HEK293 (cell line): ENCODE measurements at regions not wholly inside any gene's neighbourhood (a gene's known extent, or its start where the extent isn't known, plus 50 kb on each side); places are given as distances from the start of the nearest gene placed in this dataset.

ENCODE experiments used
- CTCF ChIA-PET: fragments of 350-600 bp; formaldehyde crosslinking; extraction: SDS; loops from one replicate; lab custom pipeline; 2021; ENCODE audit warnings: antibody characterized with exemption; lab: Yijun Ruan, JAX
- POLR2A ChIA-PET: fragments of 300-600 bp; formaldehyde crosslinking; extraction: SDS; loops from one replicate; lab custom pipeline; 2020; ENCODE audit warnings: antibody characterized with exemption, inconsistent platforms; lab: Yijun Ruan, JAX
- H3K27ac ChIP-seq: fragments of 200-500 bp; sonication (Bioruptor generic); 2 replicates; pipeline ENCODE4 v1.5.1; 2014; ENCODE audit warnings: low read depth, low read length, control low read depth, inconsistent platforms; ENCODE audit errors: extremely low read depth
- H3K36me3 ChIP-seq, 2 experiments: fragments of 200-500 bp in 1 of 2; sonication (Bioruptor generic) in 1 of 2; 1 replicate in 1 of 2; 2 replicates in 1 of 2; pipeline ENCODE4 v1.5.1; 2014 to 2017; ENCODE audit warnings: inconsistent platforms in 2 of 2, low read length in 2 of 2; ENCODE audit not compliant: control insufficient read depth in 2 of 2, insufficient read depth in 1 of 2
- H3K4me1 ChIP-seq: fragments of 200-500 bp; sonication (Bioruptor generic); 2 replicates; pipeline ENCODE4 v1.5.1; 2014; ENCODE audit warnings: mild to moderate bottlenecking, low read length, inconsistent platforms; ENCODE audit not compliant: control insufficient read depth, insufficient read depth
- H3K4me3 ChIP-seq: 2 replicates; pipeline ENCODE4 v1.5.1; 2011; ENCODE audit warnings: low read depth, mild to moderate bottlenecking, control low read depth, low read length, moderate library complexity
- H3K9me3 ChIP-seq: fragments of 200-500 bp; sonication (Bioruptor generic); 2 replicates; pipeline ENCODE4 v1.5.1; 2014; ENCODE audit warnings: low read depth, low read length, inconsistent platforms; ENCODE audit not compliant: control insufficient read depth, insufficient read depth
- FEZF1 ChIP-seq: fragments of 450-650 bp; formaldehyde crosslinking; IDR thresholded peaks from 2 replicates; pipeline ENCODE4 v1.5.1; 2016; ENCODE audit warnings: missing biosample characterization, missing genetic modification characterization
- GFI1B ChIP-seq: fragments of 450-650 bp; formaldehyde crosslinking; IDR thresholded peaks from 2 replicates; pipeline ENCODE4 v1.5.1; 2016; ENCODE audit warnings: missing biosample characterization, missing genetic modification characterization
- MEIS1 ChIP-seq: sonication (generic); formaldehyde crosslinking; IDR thresholded peaks from 2 replicates; pipeline ENCODE4 v1.8.1; 2022; ENCODE audit warnings: missing genetic modification reagents, mild to moderate bottlenecking, borderline replicate concordance
- REPIN1 ChIP-seq: fragments of 450-650 bp; formaldehyde crosslinking; IDR thresholded peaks from 2 replicates; pipeline ENCODE4 v1.5.1; 2017; ENCODE audit warnings: missing biosample characterization, missing genetic modification characterization, low read depth
- ZBTB48 ChIP-seq: fragments of 450-650 bp; formaldehyde crosslinking; IDR thresholded peaks from 2 replicates; pipeline ENCODE4 v1.5.1; 2016; ENCODE audit warnings: missing biosample characterization, missing genetic modification characterization
- ZBTB8A ChIP-seq: fragments of 450-650 bp; formaldehyde crosslinking; IDR thresholded peaks from 2 replicates; pipeline ENCODE4 v1.5.1; 2016; ENCODE audit warnings: missing biosample characterization, missing genetic modification characterization
- ZEB2 ChIP-seq: fragments of 450-650 bp; formaldehyde crosslinking; IDR thresholded peaks from 2 replicates; pipeline ENCODE4 v1.5.1; 2016; ENCODE audit warnings: missing biosample characterization, missing genetic modification characterization
- ZFHX2 ChIP-seq: fragments of 450-650 bp; formaldehyde crosslinking; conservative IDR thresholded peaks from 2 replicates; pipeline ENCODE4 v1.5.1; 2016; ENCODE audit warnings: missing biosample characterization, missing genetic modification characterization
- ZNF211 ChIP-seq: fragments of 450-650 bp; formaldehyde crosslinking; IDR thresholded peaks from 2 replicates; pipeline ENCODE4 v1.5.1; 2016; ENCODE audit warnings: low read depth, missing biosample characterization, missing genetic modification characterization
- ZNF221 ChIP-seq: fragments of 450-650 bp; formaldehyde crosslinking; IDR thresholded peaks from 2 replicates; pipeline ENCODE4 v1.5.1; 2017; ENCODE audit warnings: missing biosample characterization, missing genetic modification characterization, borderline replicate concordance
- ZNF266 ChIP-seq: fragments of 450-650 bp; formaldehyde crosslinking; IDR thresholded peaks from 2 replicates; pipeline ENCODE4 v1.5.1; 2016; ENCODE audit warnings: missing biosample characterization, missing genetic modification characterization, low read depth
- ZNF341 ChIP-seq: fragments of 450-650 bp; formaldehyde crosslinking; IDR thresholded peaks from 2 replicates; pipeline ENCODE4; 2016; ENCODE audit warnings: low read depth, missing biosample characterization, missing genetic modification characterization
- ZNF670 ChIP-seq: fragments of 450-650 bp; formaldehyde crosslinking; IDR thresholded peaks from 2 replicates; pipeline ENCODE4 v1.5.1; 2016; ENCODE audit warnings: missing biosample characterization, missing genetic modification characterization, low read depth
- TF ChIP-seq, protein P1 (sequence below): fragments of 450-650 bp; formaldehyde crosslinking; IDR thresholded peaks from 2 replicates; pipeline ENCODE4 v1.5.1; 2016; ENCODE audit warnings: missing biosample characterization, missing genetic modification characterization
- TF ChIP-seq, protein P2 (sequence below): fragments of 450-650 bp; formaldehyde crosslinking; IDR thresholded peaks from 2 replicates; pipeline ENCODE4 v1.5.1; 2016; ENCODE audit warnings: missing biosample characterization, missing genetic modification characterization
- TF ChIP-seq, protein P3 (sequence below): fragments of 450-650 bp; formaldehyde crosslinking; IDR thresholded peaks from 2 replicates; pipeline ENCODE4 v1.5.1; 2016; ENCODE audit warnings: missing biosample characterization, missing genetic modification characterization, low read depth
- TF ChIP-seq, protein P4 (sequence below): fragments of 450-650 bp; formaldehyde crosslinking; IDR thresholded peaks from 2 replicates; pipeline ENCODE4 v1.5.1; 2017; ENCODE audit warnings: missing biosample characterization, missing genetic modification characterization
- TF ChIP-seq, protein P5 (sequence below): IDR thresholded peaks from 2 replicates; pipeline ENCODE4 v1.6.1; 2011; ENCODE audit warnings: mild to moderate bottlenecking, low read depth, low read length, borderline replicate concordance
- TF ChIP-seq, protein P6 (sequence below): fragments of 450-650 bp; formaldehyde crosslinking; IDR thresholded peaks from 2 replicates; pipeline ENCODE4 v1.5.1; 2016; ENCODE audit warnings: missing biosample characterization, missing genetic modification characterization
- TF ChIP-seq, protein P7 (sequence below): fragments of 450-650 bp; IDR thresholded peaks from 2 replicates; pipeline ENCODE4 v1.5.1; 2018; ENCODE audit warnings: missing biosample characterization, mild to moderate bottlenecking, missing genetic modification characterization
- TF ChIP-seq, protein P8 (sequence below): fragments of 450-650 bp; formaldehyde crosslinking; IDR thresholded peaks from 2 replicates; pipeline ENCODE4 v1.5.1; 2016; ENCODE audit warnings: missing biosample characterization, missing genetic modification characterization

DNA sequence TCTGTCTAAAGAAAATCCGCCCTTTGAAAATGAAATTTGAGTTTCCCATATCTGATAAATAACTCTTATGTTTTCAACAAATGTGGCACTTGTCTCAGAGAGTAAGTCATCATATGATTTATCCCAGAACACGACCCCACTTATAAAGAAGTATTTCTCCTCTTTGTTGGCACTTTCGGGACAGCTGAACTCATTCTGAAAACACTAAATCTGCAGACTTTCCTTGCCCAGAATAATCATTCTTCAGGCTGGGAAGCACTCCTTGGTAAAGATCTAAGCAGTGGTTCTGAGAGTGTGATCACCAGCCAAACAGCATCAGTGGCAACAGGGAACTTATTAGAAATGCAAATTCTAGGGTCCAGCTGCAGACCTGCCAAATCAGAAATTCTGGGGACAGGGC, 532.2 kb upstream of the API5 start:
- Histone ChIP-seq H3K27ac (no peak overlapping the region), H3K9me3 (no peaks in the 10 kb centered on the region), H3K4me1 (no peaks in the 10 kb centered on the region)
- POLR2A ChIA-PET: no interaction called here
- CTCF ChIA-PET: interaction anchor here (1.6 kb wide), 1 partner anchor 503 kb away, joined by 5 read pairs; no protein-coding TSS in a partner anchor
- TF ChIP-seq, protein P1, sequence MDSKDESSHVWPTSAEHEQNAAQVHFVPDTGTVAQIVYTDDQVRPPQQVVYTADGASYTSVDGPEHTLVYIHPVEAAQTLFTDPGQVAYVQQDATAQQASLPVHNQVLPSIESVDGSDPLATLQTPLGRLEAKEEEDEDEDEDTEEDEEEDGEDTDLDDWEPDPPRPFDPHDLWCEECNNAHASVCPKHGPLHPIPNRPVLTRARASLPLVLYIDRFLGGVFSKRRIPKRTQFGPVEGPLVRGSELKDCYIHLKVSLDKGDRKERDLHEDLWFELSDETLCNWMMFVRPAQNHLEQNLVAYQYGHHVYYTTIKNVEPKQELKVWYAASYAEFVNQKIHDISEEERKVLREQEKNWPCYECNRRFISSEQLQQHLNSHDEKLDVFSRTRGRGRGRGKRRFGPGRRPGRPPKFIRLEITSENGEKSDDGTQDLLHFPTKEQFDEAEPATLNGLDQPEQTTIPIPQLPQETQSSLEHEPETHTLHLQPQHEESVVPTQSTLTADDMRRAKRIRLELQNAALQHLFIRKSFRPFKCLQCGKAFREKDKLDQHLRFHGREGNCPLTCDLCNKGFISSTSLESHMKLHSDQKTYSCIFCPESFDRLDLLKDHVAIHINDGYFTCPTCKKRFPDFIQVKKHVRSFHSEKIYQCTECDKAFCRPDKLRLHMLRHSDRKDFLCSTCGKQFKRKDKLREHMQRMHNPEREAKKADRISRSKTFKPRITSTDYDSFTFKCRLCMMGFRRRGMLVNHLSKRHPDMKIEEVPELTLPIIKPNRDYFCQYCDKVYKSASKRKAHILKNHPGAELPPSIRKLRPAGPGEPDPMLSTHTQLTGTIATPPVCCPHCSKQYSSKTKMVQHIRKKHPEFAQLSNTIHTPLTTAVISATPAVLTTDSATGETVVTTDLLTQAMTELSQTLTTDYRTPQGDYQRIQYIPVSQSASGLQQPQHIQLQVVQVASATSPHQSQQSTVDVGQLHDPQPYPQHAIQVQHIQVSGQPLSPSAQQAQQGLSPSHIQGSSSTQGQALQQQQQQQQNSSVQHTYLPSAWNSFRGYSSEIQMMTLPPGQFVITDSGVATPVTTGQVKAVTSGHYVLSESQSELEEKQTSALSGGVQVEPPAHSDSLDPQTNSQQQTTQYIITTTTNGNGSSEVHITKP (tag by site-specific recombination): no peak
- TF ChIP-seq ZBTB8A (tag by site-specific recombination): no peak
- no peak for TF ChIP-seq MEIS1 (CRISPR knock-in tag)
- TF ChIP-seq ZNF670 (tag by site-specific recombination): no peak
- no peak for TF ChIP-seq ZNF266 (tag by site-specific recombination)
- no peak for TF ChIP-seq GFI1B (tag by site-specific recombination)
- no peak for TF ChIP-seq ZNF341 (tag by site-specific recombination)
- TF ChIP-seq REPIN1: no peak
- no peak for TF ChIP-seq ZNF221
- TF ChIP-seq, protein P2, sequence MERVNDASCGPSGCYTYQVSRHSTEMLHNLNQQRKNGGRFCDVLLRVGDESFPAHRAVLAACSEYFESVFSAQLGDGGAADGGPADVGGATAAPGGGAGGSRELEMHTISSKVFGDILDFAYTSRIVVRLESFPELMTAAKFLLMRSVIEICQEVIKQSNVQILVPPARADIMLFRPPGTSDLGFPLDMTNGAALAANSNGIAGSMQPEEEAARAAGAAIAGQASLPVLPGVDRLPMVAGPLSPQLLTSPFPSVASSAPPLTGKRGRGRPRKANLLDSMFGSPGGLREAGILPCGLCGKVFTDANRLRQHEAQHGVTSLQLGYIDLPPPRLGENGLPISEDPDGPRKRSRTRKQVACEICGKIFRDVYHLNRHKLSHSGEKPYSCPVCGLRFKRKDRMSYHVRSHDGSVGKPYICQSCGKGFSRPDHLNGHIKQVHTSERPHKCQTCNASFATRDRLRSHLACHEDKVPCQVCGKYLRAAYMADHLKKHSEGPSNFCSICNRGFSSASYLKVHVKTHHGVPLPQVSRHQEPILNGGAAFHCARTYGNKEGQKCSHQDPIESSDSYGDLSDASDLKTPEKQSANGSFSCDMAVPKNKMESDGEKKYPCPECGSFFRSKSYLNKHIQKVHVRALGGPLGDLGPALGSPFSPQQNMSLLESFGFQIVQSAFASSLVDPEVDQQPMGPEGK (tag by site-specific recombination): no peak
- TF ChIP-seq FEZF1: no peak
- TF ChIP-seq, protein P3, sequence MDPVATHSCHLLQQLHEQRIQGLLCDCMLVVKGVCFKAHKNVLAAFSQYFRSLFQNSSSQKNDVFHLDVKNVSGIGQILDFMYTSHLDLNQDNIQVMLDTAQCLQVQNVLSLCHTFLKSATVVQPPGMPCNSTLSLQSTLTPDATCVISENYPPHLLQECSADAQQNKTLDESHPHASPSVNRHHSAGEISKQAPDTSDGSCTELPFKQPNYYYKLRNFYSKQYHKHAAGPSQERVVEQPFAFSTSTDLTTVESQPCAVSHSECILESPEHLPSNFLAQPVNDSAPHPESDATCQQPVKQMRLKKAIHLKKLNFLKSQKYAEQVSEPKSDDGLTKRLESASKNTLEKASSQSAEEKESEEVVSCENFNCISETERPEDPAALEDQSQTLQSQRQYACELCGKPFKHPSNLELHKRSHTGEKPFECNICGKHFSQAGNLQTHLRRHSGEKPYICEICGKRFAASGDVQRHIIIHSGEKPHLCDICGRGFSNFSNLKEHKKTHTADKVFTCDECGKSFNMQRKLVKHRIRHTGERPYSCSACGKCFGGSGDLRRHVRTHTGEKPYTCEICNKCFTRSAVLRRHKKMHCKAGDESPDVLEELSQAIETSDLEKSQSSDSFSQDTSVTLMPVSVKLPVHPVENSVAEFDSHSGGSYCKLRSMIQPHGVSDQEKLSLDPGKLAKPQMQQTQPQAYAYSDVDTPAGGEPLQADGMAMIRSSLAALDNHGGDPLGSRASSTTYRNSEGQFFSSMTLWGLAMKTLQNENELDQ: no peak
- TF ChIP-seq, all 188 proteins: peak for 0
- no peaks in the 10 kb centered on the region for H3K36me3 ChIP-seq
- H3K4me3 ChIP-seq: no peak overlapping the region

DNA sequence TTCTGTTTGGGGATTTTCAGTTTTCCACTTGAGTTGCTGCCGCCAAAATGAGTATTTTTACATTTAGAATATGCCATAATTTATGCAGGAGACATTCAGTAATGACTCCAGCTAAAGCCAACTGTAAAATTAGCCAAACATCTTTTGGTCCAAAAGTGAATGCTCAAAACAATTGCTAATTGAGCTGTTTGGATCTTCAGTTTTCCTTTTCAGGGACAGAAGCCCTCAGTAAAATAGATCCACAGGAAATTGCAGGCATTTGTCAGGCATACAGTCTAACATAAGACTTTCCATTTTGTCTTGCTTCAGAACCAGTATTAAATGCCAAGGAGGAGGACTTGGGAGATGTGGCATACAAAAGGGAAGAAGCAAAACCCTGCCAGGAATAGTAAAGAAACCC, 524.8 kb upstream of the API5 start:
- Histone ChIP-seq H3K9me3 (no peaks in the 10 kb centered on the region), H3K36me3 (no peaks in the 10 kb centered on the region), H3K27ac (no peak overlapping the region), H3K4me3 (no peak overlapping the region), H3K4me1 (no peaks in the 10 kb centered on the region)
- CTCF ChIA-PET: no interaction called here
- POLR2A ChIA-PET: no interaction called here
- TF ChIP-seq ZBTB48: no peak
- no peak for TF ChIP-seq ZEB2 (tag by site-specific recombination)
- TF ChIP-seq, protein P4, sequence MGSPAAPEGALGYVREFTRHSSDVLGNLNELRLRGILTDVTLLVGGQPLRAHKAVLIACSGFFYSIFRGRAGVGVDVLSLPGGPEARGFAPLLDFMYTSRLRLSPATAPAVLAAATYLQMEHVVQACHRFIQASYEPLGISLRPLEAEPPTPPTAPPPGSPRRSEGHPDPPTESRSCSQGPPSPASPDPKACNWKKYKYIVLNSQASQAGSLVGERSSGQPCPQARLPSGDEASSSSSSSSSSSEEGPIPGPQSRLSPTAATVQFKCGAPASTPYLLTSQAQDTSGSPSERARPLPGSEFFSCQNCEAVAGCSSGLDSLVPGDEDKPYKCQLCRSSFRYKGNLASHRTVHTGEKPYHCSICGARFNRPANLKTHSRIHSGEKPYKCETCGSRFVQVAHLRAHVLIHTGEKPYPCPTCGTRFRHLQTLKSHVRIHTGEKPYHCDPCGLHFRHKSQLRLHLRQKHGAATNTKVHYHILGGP (tag by site-specific recombination): no peak
- TF ChIP-seq ZNF211 (tag by site-specific recombination): no peak
- TF ChIP-seq, protein P5, sequence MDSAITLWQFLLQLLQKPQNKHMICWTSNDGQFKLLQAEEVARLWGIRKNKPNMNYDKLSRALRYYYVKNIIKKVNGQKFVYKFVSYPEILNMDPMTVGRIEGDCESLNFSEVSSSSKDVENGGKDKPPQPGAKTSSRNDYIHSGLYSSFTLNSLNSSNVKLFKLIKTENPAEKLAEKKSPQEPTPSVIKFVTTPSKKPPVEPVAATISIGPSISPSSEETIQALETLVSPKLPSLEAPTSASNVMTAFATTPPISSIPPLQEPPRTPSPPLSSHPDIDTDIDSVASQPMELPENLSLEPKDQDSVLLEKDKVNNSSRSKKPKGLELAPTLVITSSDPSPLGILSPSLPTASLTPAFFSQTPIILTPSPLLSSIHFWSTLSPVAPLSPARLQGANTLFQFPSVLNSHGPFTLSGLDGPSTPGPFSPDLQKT: no peak
- TF ChIP-seq ZFHX2 (tag by site-specific recombination): no peak
- TF ChIP-seq, protein P6, sequence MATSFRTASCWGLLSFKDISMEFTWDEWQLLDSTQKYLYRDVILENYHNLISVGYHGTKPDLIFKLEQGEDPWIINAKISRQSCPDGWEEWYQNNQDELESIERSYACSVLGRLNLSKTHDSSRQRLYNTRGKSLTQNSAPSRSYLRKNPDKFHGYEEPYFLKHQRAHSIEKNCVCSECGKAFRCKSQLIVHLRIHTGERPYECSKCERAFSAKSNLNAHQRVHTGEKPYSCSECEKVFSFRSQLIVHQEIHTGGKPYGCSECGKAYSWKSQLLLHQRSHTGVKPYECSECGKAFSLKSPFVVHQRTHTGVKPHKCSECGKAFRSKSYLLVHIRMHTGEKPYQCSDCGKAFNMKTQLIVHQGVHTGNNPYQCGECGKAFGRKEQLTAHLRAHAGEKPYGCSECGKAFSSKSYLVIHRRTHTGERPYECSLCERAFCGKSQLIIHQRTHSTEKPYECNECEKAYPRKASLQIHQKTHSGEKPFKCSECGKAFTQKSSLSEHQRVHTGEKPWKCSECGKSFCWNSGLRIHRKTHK (tag by site-specific recombination): no peak
- TF ChIP-seq, protein P7, sequence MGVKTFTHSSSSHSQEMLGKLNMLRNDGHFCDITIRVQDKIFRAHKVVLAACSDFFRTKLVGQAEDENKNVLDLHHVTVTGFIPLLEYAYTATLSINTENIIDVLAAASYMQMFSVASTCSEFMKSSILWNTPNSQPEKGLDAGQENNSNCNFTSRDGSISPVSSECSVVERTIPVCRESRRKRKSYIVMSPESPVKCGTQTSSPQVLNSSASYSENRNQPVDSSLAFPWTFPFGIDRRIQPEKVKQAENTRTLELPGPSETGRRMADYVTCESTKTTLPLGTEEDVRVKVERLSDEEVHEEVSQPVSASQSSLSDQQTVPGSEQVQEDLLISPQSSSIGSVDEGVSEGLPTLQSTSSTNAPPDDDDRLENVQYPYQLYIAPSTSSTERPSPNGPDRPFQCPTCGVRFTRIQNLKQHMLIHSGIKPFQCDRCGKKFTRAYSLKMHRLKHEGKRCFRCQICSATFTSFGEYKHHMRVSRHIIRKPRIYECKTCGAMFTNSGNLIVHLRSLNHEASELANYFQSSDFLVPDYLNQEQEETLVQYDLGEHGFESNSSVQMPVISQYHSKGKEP (tag by site-specific recombination): no peak
- TF ChIP-seq, protein P8, sequence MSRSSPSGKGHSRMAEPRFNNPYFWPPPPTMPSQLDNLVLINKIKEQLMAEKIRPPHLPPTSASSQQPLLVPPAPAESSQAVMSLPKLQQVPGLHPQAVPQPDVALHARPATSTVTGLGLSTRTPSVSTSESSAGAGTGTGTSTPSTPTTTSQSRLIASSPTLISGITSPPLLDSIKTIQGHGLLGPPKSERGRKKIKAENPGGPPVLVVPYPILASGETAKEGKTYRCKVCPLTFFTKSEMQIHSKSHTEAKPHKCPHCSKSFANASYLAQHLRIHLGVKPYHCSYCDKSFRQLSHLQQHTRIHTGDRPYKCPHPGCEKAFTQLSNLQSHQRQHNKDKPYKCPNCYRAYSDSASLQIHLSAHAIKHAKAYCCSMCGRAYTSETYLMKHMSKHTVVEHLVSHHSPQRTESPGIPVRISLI: no peak
